ENCODE measurements at regions not wholly inside any gene's neighbourhood (a gene's known extent, or its start where the extent isn't known, plus 50 kb on each side); places are given as distances from the start of the nearest gene placed in this dataset.
"Not testable (repeated sequence)": the region's sequence is repeated elsewhere in the genome, so short reads cannot be mapped to it uniquely, and the experiment has no call there.

- Histone ChIP-seq H3K36me3 (ENCODE audit: control insufficient read depth in 2 of 2, insufficient read depth in 1 of 2, low read length in 2 of 2) (no peaks in the 10 kb centered on the region; a peak in 1 of 3 replicates), H3K4me3 (ENCODE audit: low read depth, low read length) (no peak overlapping the region), H3K27ac (ENCODE audit: extremely low read depth, low read depth, low read length) (no peak overlapping the region), H3K4me1 (ENCODE audit: control insufficient read depth, insufficient read depth, low read length) (no peaks in the 10 kb centered on the region), H3K9me3 (ENCODE audit: control insufficient read depth, insufficient read depth, low read depth, low read length) (no peaks in the 10 kb centered on the region)
- ChIA-PET CTCF (interaction anchor here (0.8 kb wide), 1 partner anchor 71 kb away, joined by 3 read pairs; no protein-coding TSS in a partner anchor), POLR2A (no interaction called here)
- TF ChIP-seq ZBTB10 (tag by site-specific recombination; IDR thresholded peaks at IDR 0.05) (no peak), ZNF558 (tag by site-specific recombination; IDR thresholded peaks at IDR 0.05) (no peak), ZNF302 (tag by site-specific recombination; IDR thresholded peaks at IDR 0.05; ENCODE audit: low read depth) (no peak), ZNF837 (tag by site-specific recombination; IDR thresholded peaks at IDR 0.05) (no peak), ZNF311 (tag by site-specific recombination; IDR thresholded peaks at IDR 0.05; ENCODE audit: borderline replicate concordance) (no peak), ZNF114 (tag by site-specific recombination; IDR thresholded peaks at IDR 0.05) (no peak), ZNF664 (tag by site-specific recombination; IDR thresholded peaks at IDR 0.05) (no peak), ZIC2 (tag by site-specific recombination; IDR thresholded peaks at IDR 0.05) (no peak)
Observed at GRCh38 chr16:87207965-87208364, 109.2 kb downstream of the C16orf95 start.

GRCh38 chr16:87208968-87209367, 108.2 kb downstream of the C16orf95 start:
- H3K9me3 ChIP-seq (ENCODE audit: control insufficient read depth, insufficient read depth, low read depth, low read length); H3K27ac ChIP-seq (ENCODE audit: extremely low read depth, low read depth, low read length); H3K36me3 ChIP-seq (ENCODE audit: control insufficient read depth in 2 of 2, insufficient read depth in 1 of 2, low read length in 2 of 2); H3K4me1 ChIP-seq (ENCODE audit: control insufficient read depth, insufficient read depth, low read length); H3K4me3 ChIP-seq (ENCODE audit: low read depth, low read length); POLR2A ChIA-PET: not testable (repeated sequence)
- peak; percentile 65 for TF ChIP-seq ZNF146 (tag by site-specific recombination; IDR thresholded peaks at IDR 0.05)
- CTCF ChIA-PET, result interaction anchor here (0.8 kb wide), 1 partner anchor 70 kb away, joined by 3 read pairs; no protein-coding TSS in a partner anchor

- ChIA-PET POLR2A (no interaction called here), CTCF (no interaction called here)
- H3K36me3 ChIP-seq (ENCODE audit: control insufficient read depth in 2 of 2, insufficient read depth in 1 of 2, low read length in 2 of 2), result no peaks in the 10 kb centered on the region; a peak in 1 of 3 replicates
- no peak overlapping the region for H3K4me3 ChIP-seq (ENCODE audit: low read depth, low read length)
- H3K27ac ChIP-seq (ENCODE audit: extremely low read depth, low read depth, low read length), result no peak overlapping the region
- H3K9me3 ChIP-seq (ENCODE audit: control insufficient read depth, insufficient read depth, low read depth, low read length), result no peaks in the 10 kb centered on the region
- H3K4me1 ChIP-seq (ENCODE audit: control insufficient read depth, insufficient read depth, low read length), result no peaks in the 10 kb centered on the region
- TF ChIP-seq PRDM2 (tag by site-specific recombination; IDR thresholded peaks at IDR 0.05; ENCODE audit: borderline replicate concordance), result peak; percentile 85; the same call in 1 of the 2 replicates
- peak; percentile 20; the same call in 1 of the 2 replicates for TF ChIP-seq ZBTB20 (tag by site-specific recombination; IDR thresholded peaks at IDR 0.05)
- peak; percentile 97 for TF ChIP-seq ZNF513 (tag by site-specific recombination; IDR thresholded peaks at IDR 0.05)
- TF ChIP-seq ZNF776 (tag by site-specific recombination; IDR thresholded peaks at IDR 0.05; ENCODE audit: borderline replicate concordance), result peak; percentile 40; the same call in 1 of the 2 replicates
- no peak for TF ChIP-seq ZNF837 (tag by site-specific recombination; IDR thresholded peaks at IDR 0.05)
- TF ChIP-seq ZNF560 (tag by site-specific recombination; IDR thresholded peaks at IDR 0.05; ENCODE audit: borderline replicate concordance), result 0 out of 2 replicates have a peak, but pooled peaks have one; percentile 7
- TF ChIP-seq ZFP69B (tag by site-specific recombination; IDR thresholded peaks at IDR 0.05), result no peak
- TF ChIP-seq HIC1 (tag by site-specific recombination; IDR thresholded peaks at IDR 0.05), result no peak
- TF ChIP-seq ZNF114 (tag by site-specific recombination; IDR thresholded peaks at IDR 0.05), result 0 out of 2 replicates have a peak, but pooled peaks have one; percentile 39
- 0 out of 2 replicates have a peak, but pooled peaks have one; percentile 17 for TF ChIP-seq ZNF473 (tag by site-specific recombination; IDR thresholded peaks at IDR 0.05)
- TF ChIP-seq ZNF701 (tag by site-specific recombination; IDR thresholded peaks at IDR 0.05), result no peak
Observed at GRCh38 chr16:87209808-87210512, 107.2 kb downstream of the C16orf95 start.
